ENCODE measurements at regions not wholly inside any gene's neighbourhood (a gene's known extent, or its start where the extent isn't known, plus 50 kb on each side); places are given as distances from the start of the nearest gene placed in this dataset.

- Histone ChIP-seq H3K36me3 (no peaks in the 10 kb centered on the region), H3K9me3 (peaks cover 0 to 2% of the 10 kb centered on the region in 2 donors), H3K27me3 (no peaks in the 10 kb centered on the region), H3K4me1 (no peaks in the 10 kb centered on the region), H3K27ac (no peak overlapping the region), H3K4me3 (no peak overlapping the region)
- DNase-seq = no peak
- TF ChIP-seq POLR2A (IDR thresholded peaks at IDR 0.05) (no peak), CTCF (IDR thresholded peaks at IDR 0.05) (no peak)
- intact Hi-C loops (cut with DNase I; ENCODE audit: low total_unique reads) = no loop called here
Measured at GRCh38 chr17:69857412-69857835, 217.6 kb upstream of the KCNJ16 start.

GRCh38 chr17:69858460-69858859 lies 216.6 kb upstream of the KCNJ16 start:
- Histone ChIP-seq H3K4me1 (no peaks in the 10 kb centered on the region), H3K9me3 (peaks cover 0 to 2% of the 10 kb centered on the region in 2 donors), H3K27ac (no peak overlapping the region), H3K36me3 (no peaks in the 10 kb centered on the region), H3K4me3 (no peak overlapping the region), H3K27me3 (no peaks in the 10 kb centered on the region)
- TF ChIP-seq POLR2A (IDR thresholded peaks at IDR 0.05) (no peak), CTCF (IDR thresholded peaks at IDR 0.05) (no peak)
- no peak for DNase-seq
- intact Hi-C loops (cut with DNase I; ENCODE audit: low total_unique reads) = no loop called here

- Histone ChIP-seq H3K4me3 (no peak overlapping the region), H3K27ac (no peak overlapping the region), H3K9me3 (peaks cover 0 to 2% of the 10 kb centered on the region in 2 donors), H3K36me3 (no peaks in the 10 kb centered on the region), H3K4me1 (no peaks in the 10 kb centered on the region), H3K27me3 (no peaks in the 10 kb centered on the region)
- no peak for DNase-seq
- TF ChIP-seq POLR2A (IDR thresholded peaks at IDR 0.05) = no peak
- TF ChIP-seq CTCF (IDR thresholded peaks at IDR 0.05) = no peak
- intact Hi-C loops (cut with DNase I; ENCODE audit: low total_unique reads) = no loop called here
Measured at GRCh38 chr17:69860142-69860680, 214.8 kb upstream of the KCNJ16 start.

- DNase-seq = no peak
- Histone ChIP-seq H3K27ac (no peak overlapping the region), H3K36me3 (no peaks in the 10 kb centered on the region), H3K27me3 (no peaks in the 10 kb centered on the region), H3K9me3 (peaks cover 0 to 2% of the 10 kb centered on the region in 2 donors), H3K4me1 (no peaks in the 10 kb centered on the region), H3K4me3 (no peak overlapping the region)
- no peak for TF ChIP-seq CTCF (IDR thresholded peaks at IDR 0.05)
- TF ChIP-seq POLR2A (IDR thresholded peaks at IDR 0.05) = no peak
- intact Hi-C loops (cut with DNase I; ENCODE audit: low total_unique reads) = no loop called here
Measured at GRCh38 chr17:69864462-69864861, 210.6 kb upstream of the KCNJ16 start.

- TF ChIP-seq POLR2A (IDR thresholded peaks at IDR 0.05) = no peak
- H3K27me3 ChIP-seq = no peaks in the 10 kb centered on the region
- H3K4me3 ChIP-seq = no peak overlapping the region
- H3K9me3 ChIP-seq = no peaks in the 10 kb centered on the region
- no peak overlapping the region for H3K27ac ChIP-seq
- no peaks in the 10 kb centered on the region for H3K4me1 ChIP-seq
- intact Hi-C loops (cut with DNase I; ENCODE audit: low total_unique reads) = no loop called here
- DNase-seq = no peak
- H3K36me3 ChIP-seq = no peaks in the 10 kb centered on the region
Measured at GRCh38 chr17:69869667-69870066, 205.4 kb upstream of the KCNJ16 start.

- no peaks in the 10 kb centered on the region for H3K9me3 ChIP-seq
- intact Hi-C loops (cut with DNase I; ENCODE audit: low total_unique reads) = no loop called here
- H3K27ac ChIP-seq = no peak overlapping the region
- H3K27me3 ChIP-seq = no peaks in the 10 kb centered on the region
- no peak for TF ChIP-seq CTCF (IDR thresholded peaks at IDR 0.05)
- no peak for TF ChIP-seq POLR2A (IDR thresholded peaks at IDR 0.05)
- H3K4me1 ChIP-seq = no peaks in the 10 kb centered on the region
- no peaks in the 10 kb centered on the region for H3K36me3 ChIP-seq
- DNase-seq = no peak
- no peak overlapping the region for H3K4me3 ChIP-seq
Measured at GRCh38 chr17:69870091-69870530, 204.9 kb upstream of the KCNJ16 start.
